ENCODE measurements at regions not wholly inside any gene's neighbourhood (a gene's known extent, or its start where the extent isn't known, plus 50 kb on each side); places are given as distances from the start of the nearest gene placed in this dataset.
A peak's percentile ranks its signal among the peaks of the same experiment; 100 is the strongest.
"Not testable (repeated sequence)": the region's sequence is repeated elsewhere in the genome, so short reads cannot be mapped to it uniquely, and the experiment has no call there.

DNA sequence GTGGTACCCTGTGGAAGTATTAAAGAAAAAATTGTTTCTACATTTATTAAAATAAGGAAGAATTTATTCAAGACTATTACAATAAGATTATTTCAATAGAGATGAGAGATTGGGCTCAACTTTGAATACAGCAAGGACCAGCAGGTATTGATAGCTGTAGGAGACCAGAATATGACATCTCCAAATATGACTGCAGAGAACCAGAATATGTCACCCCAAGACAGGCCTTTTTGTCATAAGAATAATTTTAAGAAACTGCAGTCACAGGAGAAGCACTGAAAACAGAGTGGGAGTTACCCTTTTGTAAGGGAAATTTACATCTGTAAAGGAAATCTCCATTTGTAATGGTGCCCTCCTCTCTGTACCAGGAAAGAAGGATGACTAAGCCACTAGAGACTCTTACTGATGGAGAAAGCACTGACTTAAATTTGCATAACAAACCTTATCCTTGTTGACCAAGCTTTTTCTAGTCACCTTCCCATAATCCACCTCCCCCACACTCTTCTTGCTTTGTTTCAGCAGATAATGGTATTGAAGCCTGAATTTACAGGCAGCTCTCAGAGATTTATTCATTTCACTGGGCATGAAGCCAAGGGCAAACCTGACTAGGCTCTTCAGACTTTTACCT is 145.1 kb upstream of the RMP24 start:
- DNase-seq, result peak; percentile 73

GRCh38 chr18:35827903-35828275 is 144.6 kb upstream of the RMP24 start:
- no peak for DNase-seq

GRCh38 chr18:35828591-35828990 is 143.9 kb upstream of the RMP24 start:
- no peak for DNase-seq

DNA sequence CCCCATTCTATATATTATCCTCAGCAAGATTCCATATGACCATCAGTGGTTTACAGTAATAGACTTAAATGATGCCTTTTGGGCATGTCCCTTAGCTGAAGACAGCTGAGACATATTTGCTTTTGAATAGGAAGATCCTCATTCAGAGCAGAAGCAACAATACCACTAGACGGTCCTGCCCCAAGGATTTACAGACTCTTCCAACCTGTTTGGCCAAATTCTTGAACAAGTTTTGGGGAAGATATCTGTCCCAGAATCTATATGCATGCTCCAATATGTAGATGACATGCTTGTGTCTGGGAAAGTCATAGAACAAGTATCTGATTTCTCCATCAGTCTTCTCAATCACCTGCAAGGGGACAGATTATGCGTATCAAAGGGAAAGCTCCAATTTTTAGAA is 137.1 kb upstream of the RMP24 start:
- no peak for DNase-seq

GRCh38 chr18:35835833-35836232 is 136.6 kb upstream of the RMP24 start:
- DNase-seq, result no peak

- DNase-seq, result no peak
Measured at GRCh38 chr18:35836932-35837331, 135.5 kb upstream of the RMP24 start.

DNA sequence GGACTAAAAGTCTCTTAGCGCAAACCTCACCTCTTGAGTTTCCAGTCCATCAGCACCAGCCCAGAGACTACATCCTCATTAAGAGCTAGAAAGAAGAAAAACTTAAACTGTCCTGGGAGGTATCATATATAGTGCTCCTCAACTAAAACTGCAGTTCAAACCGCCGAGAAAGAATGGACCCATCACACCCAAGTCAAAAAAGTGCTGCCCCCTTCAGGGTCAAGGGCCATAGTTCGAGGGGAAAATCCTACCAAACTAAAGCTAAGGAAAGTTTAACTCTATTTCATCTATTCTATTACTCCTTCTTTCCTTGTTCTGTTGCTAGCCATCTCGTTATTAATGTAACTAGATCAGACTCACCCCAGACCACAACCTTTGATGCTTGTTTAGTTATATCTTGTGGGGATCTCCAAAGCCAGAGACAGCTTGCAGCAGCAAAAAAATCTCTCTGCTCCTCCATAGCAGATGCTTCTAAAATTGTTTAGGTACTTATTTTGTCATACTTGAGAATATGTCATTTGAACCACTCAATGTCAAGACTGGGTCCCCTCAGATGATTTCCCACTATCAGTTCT is 134.5 kb upstream of the RMP24 start:
- no peak for DNase-seq

- DNase-seq, result no peak
Measured at GRCh38 chr18:35841283-35841682, 131.2 kb upstream of the RMP24 start.

DNA sequence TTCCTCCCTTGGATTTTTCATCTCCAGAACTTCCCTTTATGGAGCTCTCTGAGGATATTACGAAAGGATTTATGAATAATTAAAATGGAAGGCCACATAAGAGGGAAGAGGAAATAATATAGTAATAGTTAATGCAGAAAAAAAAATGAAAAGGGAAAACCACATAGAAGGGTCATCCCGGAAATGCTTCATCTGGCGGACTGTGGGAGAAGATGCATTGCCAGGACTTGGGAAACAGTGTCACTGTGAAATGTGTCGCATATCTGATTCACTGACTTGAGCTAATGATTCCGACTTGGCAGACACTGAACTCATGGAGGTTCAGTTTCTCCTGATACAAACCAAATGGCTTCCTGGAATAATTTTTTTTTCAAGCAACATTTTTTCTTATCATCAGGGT is 129.9 kb upstream of the RMP24 start:
- DNase-seq, result no peak

- not testable (repeated sequence) for DNase-seq
Measured at GRCh38 chr18:35848321-35848720, 124.2 kb upstream of the RMP24 start.

- DNase-seq, result not testable (repeated sequence)
Measured at GRCh38 chr18:35849241-35849640, 123.2 kb upstream of the RMP24 start.

- no peak for DNase-seq
Measured at GRCh38 chr18:35851286-35851970, 121.1 kb upstream of the RMP24 start.

DNA sequence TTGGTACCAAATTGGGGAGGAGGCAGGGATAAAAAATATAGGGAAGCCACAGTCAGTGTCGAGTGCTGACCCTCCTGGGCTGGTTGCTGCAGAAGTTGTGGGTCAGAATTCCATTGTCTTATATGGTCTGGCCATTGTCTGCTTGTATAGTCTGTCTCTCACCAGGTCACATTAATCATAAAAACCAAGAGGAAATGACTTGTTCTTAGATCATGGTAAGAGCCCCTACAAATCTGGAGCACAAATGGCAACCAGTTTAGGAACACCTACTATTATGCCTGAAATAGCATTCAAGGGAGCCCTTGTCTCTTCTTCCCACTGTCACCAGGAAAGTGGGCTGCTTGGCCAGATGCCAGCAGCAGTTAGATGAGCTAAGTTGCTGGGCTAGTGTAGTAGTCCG is 119.7 kb upstream of the RMP24 start:
- DNase-seq, result no peak

DNA sequence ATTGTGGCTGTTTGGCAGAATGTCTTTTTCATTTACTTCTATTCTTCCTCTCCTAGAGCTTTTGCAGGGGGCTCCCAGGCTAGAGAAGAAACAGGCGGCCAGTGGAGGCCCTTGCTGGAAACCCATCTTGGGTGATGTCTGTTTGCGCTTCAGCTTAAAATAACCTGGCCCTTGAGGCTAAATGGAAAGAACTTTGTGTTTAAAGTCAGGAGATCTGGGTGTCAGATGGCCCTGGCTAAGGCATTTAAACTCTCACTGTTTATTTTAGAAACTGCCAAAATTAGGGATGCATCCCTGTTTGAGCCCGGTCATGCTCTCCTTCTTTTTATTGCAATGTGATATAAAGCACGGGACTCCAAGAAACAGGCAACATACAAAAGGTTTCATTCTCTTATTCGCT is 118.4 kb upstream of the RMP24 start:
- DNase-seq, result no peak

GRCh38 chr18:35856178-35856577 is 116.3 kb upstream of the RMP24 start:
- no peak for DNase-seq

- DNase-seq, result not testable (repeated sequence)
Measured at GRCh38 chr18:35856721-35857120, 115.8 kb upstream of the RMP24 start.

- not testable (repeated sequence) for DNase-seq
Measured at GRCh38 chr18:35857581-35857980, 114.9 kb upstream of the RMP24 start.

- no peak for DNase-seq
Measured at GRCh38 chr18:35861367-35862118, 110.9 kb upstream of the RMP24 start.

DNA sequence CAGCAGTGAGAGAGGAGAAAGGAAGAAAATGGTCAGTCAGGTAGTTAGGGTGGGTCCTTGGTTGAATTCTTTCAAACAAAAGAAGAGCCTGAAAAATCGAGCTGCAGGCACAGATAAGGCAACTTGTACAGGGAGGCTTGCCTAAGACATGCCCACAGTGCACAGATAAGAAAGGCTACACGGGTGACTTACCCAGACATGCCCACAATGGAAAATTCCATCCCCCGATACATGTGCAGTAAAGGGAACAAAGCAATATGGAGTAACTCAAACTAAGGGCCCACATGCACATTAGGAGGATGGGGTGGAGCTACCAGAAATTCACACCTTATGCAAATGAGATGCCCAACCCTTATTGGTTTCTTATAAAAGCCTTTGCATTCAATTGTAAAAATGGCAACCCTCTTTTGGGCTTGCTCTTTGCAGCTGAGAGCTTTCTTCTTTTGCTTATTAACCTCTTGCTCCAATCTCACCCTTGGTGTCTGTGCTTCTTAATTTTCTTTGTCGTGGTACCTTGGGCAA is 110.3 kb upstream of the RMP24 start:
- no peak for DNase-seq

GRCh38 chr18:35864916-35865315 is 107.6 kb upstream of the RMP24 start:
- no peak for DNase-seq

- no peak for DNase-seq
Measured at GRCh38 chr18:35868915-35869314, 103.6 kb upstream of the RMP24 start.

GRCh38 chr18:35871337-35871736 is 101.1 kb upstream of the RMP24 start:
- no peak for DNase-seq

GRCh38 chr18:35875566-35875965 is 96.9 kb upstream of the RMP24 start:
- DNase-seq, result no peak

GRCh38 chr18:35876243-35876642 is 96.2 kb upstream of the RMP24 start:
- no peak for DNase-seq

Measured in COR-L47 (cell line).